Mucosa of descending colon (tissue), 3 donors: ENCODE measurements at regions not wholly inside any gene's neighbourhood (a gene's known extent, or its start where the extent isn't known, plus 50 kb on each side); places are given as distances from the start of the nearest gene placed in this dataset.

Experiments used
- ATAC-seq: fragments of 200-7000 bp; cut with Tn5 transposase; one replicate; pipeline ENCODE4 v1.9.1; 2020; ENCODE audit warnings: mild to moderate bottlenecking, moderate library complexity
- DNase-seq, 3 donors: peaks; one replicate each; pipeline ENCODE4 v3.0.0-alpha.2; 2020
- H3K36me3 ChIP-seq: fragments of 200-600 bp; one replicate; pipeline ENCODE4 v1.8.0; 2021; ENCODE audit warnings: low read depth, mild to moderate bottlenecking
- H3K4me1 ChIP-seq: fragments of 200-600 bp; one replicate; pipeline ENCODE4 v1.8.0; 2021; ENCODE audit warnings: low read depth, mild to moderate bottlenecking
- H3K4me3 ChIP-seq: fragments of 200-600 bp; one replicate; pipeline ENCODE4 v1.8.0; 2021; ENCODE audit warnings: mild to moderate bottlenecking
- H3K9me3 ChIP-seq: fragments of 200-600 bp; one replicate; pipeline ENCODE4 v1.8.0; 2021; ENCODE audit warnings: mild to moderate bottlenecking
- intact Hi-C, 2 donors: fragments of 100-400 bp; cut with DNase I in 1 of 2; cut with micrococcal nuclease in 1 of 2; formaldehyde crosslinking; loops; one replicate each; pipeline versions ENCODE4 v1.11.0 to v1.11.1; 2022; cut with DNase I, micrococcal nuclease
- TF ChIP-seq, protein P1 (sequence below): fragments of 200-600 bp; IDR thresholded peaks from one replicate; pipeline ENCODE4 v1.8.0; 2022; ENCODE audit warnings: antibody characterized with exemption, mild to moderate bottlenecking
- donor health status: DM: no; HTN: no; CAD: no; lungs with moderate emphysema.
- donor health status: DM: no; HTN: no; CAD: no.
- donor health status: DM: no; HTN: yes; CAD: no.

DNA sequence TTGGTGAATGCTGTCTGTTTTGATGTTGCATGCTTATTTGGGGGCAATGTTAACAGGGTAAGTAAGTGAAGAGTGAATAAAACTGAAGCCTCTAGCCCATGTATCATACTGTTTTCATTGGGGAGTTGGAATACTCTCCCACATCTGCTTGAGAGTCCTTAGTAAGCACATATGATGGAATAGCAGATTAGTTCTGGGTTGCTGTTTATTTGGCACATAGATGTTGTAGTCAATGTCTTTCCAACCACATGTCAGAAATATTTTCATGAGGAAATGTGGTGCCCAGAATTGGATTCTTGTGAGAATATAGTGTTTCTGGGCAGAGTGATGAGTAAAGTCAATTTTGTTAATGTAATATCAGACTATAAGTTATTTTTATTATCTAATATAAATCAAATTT, 611.7 kb upstream of the FTMT start:
- Histone ChIP-seq H3K36me3 (no peaks in the 10 kb centered on the region), H3K9me3 (no peaks in the 10 kb centered on the region), H3K4me1 (no peaks in the 10 kb centered on the region), H3K4me3 (no peak overlapping the region)
- DNase-seq (no peak), ATAC-seq (no peak)
- TF ChIP-seq, protein P1, sequence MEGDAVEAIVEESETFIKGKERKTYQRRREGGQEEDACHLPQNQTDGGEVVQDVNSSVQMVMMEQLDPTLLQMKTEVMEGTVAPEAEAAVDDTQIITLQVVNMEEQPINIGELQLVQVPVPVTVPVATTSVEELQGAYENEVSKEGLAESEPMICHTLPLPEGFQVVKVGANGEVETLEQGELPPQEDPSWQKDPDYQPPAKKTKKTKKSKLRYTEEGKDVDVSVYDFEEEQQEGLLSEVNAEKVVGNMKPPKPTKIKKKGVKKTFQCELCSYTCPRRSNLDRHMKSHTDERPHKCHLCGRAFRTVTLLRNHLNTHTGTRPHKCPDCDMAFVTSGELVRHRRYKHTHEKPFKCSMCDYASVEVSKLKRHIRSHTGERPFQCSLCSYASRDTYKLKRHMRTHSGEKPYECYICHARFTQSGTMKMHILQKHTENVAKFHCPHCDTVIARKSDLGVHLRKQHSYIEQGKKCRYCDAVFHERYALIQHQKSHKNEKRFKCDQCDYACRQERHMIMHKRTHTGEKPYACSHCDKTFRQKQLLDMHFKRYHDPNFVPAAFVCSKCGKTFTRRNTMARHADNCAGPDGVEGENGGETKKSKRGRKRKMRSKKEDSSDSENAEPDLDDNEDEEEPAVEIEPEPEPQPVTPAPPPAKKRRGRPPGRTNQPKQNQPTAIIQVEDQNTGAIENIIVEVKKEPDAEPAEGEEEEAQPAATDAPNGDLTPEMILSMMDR, result no peak
- intact Hi-C loops, result no loop called here

DNA sequence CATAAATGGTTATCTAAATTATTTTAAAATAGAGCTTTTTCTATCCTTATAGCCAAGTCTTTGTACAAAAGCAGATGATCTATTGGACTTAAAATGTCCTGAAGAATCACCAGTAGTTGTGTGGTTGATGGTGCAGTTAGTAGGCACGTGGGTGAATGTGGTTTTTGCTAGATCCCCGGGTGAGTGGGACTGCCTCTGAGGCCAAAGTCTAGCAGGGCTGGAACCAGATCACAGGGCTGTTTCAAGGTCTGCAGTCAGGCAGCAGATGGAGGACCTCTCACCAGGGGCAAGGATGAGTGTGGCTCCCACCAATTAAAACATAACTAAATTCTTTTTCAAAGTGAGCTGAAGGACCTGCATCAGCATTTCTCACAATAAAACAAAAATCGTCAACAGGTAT, 604.7 kb upstream of the FTMT start:
- Histone ChIP-seq H3K4me3 (no peak overlapping the region), H3K9me3 (no peaks in the 10 kb centered on the region), H3K36me3 (no peaks in the 10 kb centered on the region), H3K4me1 (no peaks in the 10 kb centered on the region)
- TF ChIP-seq, protein P1, result no peak
- ATAC-seq (no peak), DNase-seq (no peak)
- intact Hi-C loops, result no loop called here

- intact Hi-C loops, result no loop called here
- Histone ChIP-seq H3K4me3 (no peak overlapping the region), H3K9me3 (no peaks in the 10 kb centered on the region), H3K36me3 (no peaks in the 10 kb centered on the region), H3K4me1 (no peaks in the 10 kb centered on the region)
- no peak for DNase-seq
- no peak for ATAC-seq
- TF ChIP-seq, protein P1, result no peak
Observed at GRCh38 chr5:121251954-121252353, 599.7 kb upstream of the FTMT start.

DNA sequence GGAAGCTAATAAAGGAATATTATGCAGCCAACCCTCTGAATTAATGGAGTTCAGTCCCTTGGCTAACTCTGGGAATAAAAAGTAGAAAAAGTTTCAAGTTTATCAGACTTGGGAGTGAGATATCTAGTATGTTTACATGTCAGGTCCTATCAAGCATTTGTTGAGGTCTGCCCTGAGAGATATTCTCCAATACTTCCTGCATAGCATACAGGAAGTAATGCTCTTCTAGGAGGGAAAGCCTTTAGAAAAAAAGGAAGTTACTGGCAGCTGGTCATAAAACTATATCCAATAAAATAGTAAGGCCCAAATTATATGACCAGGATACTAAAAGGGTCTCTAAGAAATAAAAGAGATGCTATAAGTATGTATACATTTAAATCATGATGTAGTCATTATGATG, 594.1 kb upstream of the FTMT start:
- ATAC-seq (no peak), DNase-seq (no peak)
- intact Hi-C loops, result no loop called here
- no peaks in the 10 kb centered on the region for H3K4me1 ChIP-seq
- TF ChIP-seq, protein P1, result no peak
- no peak overlapping the region for H3K4me3 ChIP-seq
- H3K36me3 ChIP-seq, result no peaks in the 10 kb centered on the region
- H3K9me3 ChIP-seq, result no peaks in the 10 kb centered on the region

DNA sequence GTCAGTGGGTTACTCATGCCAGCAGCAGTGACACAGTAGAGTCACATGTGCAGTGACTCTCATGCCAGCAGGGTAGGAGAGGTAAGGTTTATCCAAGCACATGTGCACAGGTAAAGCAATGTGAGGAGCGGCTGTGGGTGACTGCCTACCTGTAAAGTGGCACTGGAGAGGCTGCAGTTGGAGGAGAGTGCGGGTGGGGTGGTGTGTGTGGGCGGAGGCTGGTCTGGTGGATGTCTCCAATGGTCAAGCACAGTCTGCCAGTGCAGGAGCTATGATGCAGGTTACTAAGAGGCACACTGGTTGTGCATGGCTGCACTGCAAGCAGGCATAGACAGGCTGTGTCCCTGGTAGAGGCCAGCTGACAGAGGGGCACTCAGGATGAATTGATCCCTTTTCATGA, 588.2 kb upstream of the FTMT start:
- intact Hi-C loops, result no loop called here
- H3K36me3 ChIP-seq, result no peaks in the 10 kb centered on the region
- no peaks in the 10 kb centered on the region for H3K4me1 ChIP-seq
- no peaks in the 10 kb centered on the region for H3K9me3 ChIP-seq
- DNase-seq, result no peak
- TF ChIP-seq, protein P1, result no peak
- H3K4me3 ChIP-seq, result no peak overlapping the region
- ATAC-seq, result no peak

- intact Hi-C loops, result no loop called here
- Histone ChIP-seq H3K4me1 (no peaks in the 10 kb centered on the region), H3K4me3 (no peak overlapping the region), H3K9me3 (no peaks in the 10 kb centered on the region), H3K36me3 (no peaks in the 10 kb centered on the region)
- DNase-seq (no peak), ATAC-seq (no peak)
- TF ChIP-seq, protein P1, result no peak
Observed at GRCh38 chr5:121264605-121265004, 587.1 kb upstream of the FTMT start.
